HepG2 (cell line): ENCODE measurements at regions not wholly inside any gene's neighbourhood (a gene's known extent, or its start where the extent isn't known, plus 50 kb on each side); places are given as distances from the start of the nearest gene placed in this dataset.
"Not testable (repeated sequence)": the region's sequence is repeated elsewhere in the genome, so short reads cannot be mapped to it uniquely, and the experiment has no call there.

ENCODE experiments used
- CTCF ChIP-seq: sonication (generic); formaldehyde crosslinking; IDR thresholded peaks from 2 replicates; pipeline ENCODE4 v1.5.0; 2020; ENCODE audit warnings: mild to moderate bottlenecking, missing genetic modification reagents, moderate library complexity
- MAF1 ChIP-seq: sonication (generic); formaldehyde crosslinking; IDR thresholded peaks from 2 replicates; pipeline ENCODE4 v1.5.0; 2020; ENCODE audit warnings: missing genetic modification reagents, borderline replicate concordance
- MTA3 ChIP-seq: sonication (generic); formaldehyde crosslinking; IDR thresholded peaks from 2 replicates; pipeline ENCODE4 v1.4.0; 2020; ENCODE audit warnings: missing genetic modification reagents
- POLR2A ChIP-seq, 2 experiments: IDR thresholded peaks; 2 replicates each; pipeline ENCODE4 v1.6.1; 2011; ENCODE audit warnings: low read depth in 2 of 2, low read length in 2 of 2, mild to moderate bottlenecking in 1 of 2, moderate library complexity in 1 of 2; ENCODE audit not compliant: insufficient read depth in 1 of 2
- POLR2AphosphoS2 ChIP-seq: IDR thresholded peaks from 2 replicates; pipeline ENCODE4 v1.6.1; 2011; ENCODE audit warnings: low read depth, low read length, improper control_type of control experiment
- SKIL ChIP-seq: sonication (generic); formaldehyde crosslinking; IDR thresholded peaks from 2 replicates; pipeline ENCODE4 v1.8.0; 2022; ENCODE audit warnings: missing genetic modification reagents, mild to moderate bottlenecking, moderate library complexity, borderline replicate concordance
- ZBED4 ChIP-seq: sonication (generic); formaldehyde crosslinking; IDR thresholded peaks from 2 replicates; pipeline ENCODE4 v1.4.0; 2020; ENCODE audit warnings: missing genetic modification reagents, borderline replicate concordance
- ZFP36 ChIP-seq: fragments of 150-350 bp; IDR thresholded peaks from 2 replicates; pipeline ENCODE4 v1.6.1; 2018; ENCODE audit warnings: borderline replicate concordance, low read length, low read depth; ENCODE audit not compliant: partially characterized antibody
- ZNF264 ChIP-seq: sonication (generic); formaldehyde crosslinking; IDR thresholded peaks from 2 replicates; pipeline ENCODE4 v1.4.0; 2020; ENCODE audit warnings: missing genetic modification reagents
- TF ChIP-seq, protein P1 (sequence below): IDR thresholded peaks from 2 replicates; pipeline ENCODE4 v1.6.1; 2016
- TF ChIP-seq, protein P2 (sequence below): sonication (generic); formaldehyde crosslinking; IDR thresholded peaks from 2 replicates; pipeline ENCODE4 v1.4.0; 2020; ENCODE audit warnings: missing genetic modification reagents, mild to moderate bottlenecking, borderline replicate concordance

- not testable (repeated sequence) for TF ChIP-seq ZBED4 (CRISPR knock-in tag); CTCF; ZNF264 (CRISPR knock-in tag); ZFP36; POLR2AphosphoS2; MTA3 (CRISPR knock-in tag); SKIL (CRISPR knock-in tag); MAF1 (CRISPR knock-in tag); POLR2A (IDR thresholded peaks at IDR 0.05; ENCODE audit: insufficient read depth in 1 of 2, low read depth in 2 of 2, low read length in 2 of 2)
- TF ChIP-seq, protein P1, sequence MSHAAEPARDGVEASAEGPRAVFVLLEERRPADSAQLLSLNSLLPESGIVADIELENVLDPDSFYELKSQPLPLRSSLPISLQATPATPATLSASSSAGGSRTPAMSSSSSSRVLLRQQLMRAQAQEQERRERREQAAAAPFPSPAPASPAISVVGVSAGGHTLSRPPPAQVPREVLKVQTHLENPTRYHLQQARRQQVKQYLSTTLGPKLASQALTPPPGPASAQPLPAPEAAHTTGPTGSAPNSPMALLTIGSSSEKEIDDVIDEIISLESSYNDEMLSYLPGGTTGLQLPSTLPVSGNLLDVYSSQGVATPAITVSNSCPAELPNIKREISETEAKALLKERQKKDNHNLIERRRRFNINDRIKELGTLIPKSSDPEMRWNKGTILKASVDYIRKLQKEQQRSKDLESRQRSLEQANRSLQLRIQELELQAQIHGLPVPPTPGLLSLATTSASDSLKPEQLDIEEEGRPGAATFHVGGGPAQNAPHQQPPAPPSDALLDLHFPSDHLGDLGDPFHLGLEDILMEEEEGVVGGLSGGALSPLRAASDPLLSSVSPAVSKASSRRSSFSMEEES (CRISPR knock-in tag) = not testable (repeated sequence)
- TF ChIP-seq, protein P2, sequence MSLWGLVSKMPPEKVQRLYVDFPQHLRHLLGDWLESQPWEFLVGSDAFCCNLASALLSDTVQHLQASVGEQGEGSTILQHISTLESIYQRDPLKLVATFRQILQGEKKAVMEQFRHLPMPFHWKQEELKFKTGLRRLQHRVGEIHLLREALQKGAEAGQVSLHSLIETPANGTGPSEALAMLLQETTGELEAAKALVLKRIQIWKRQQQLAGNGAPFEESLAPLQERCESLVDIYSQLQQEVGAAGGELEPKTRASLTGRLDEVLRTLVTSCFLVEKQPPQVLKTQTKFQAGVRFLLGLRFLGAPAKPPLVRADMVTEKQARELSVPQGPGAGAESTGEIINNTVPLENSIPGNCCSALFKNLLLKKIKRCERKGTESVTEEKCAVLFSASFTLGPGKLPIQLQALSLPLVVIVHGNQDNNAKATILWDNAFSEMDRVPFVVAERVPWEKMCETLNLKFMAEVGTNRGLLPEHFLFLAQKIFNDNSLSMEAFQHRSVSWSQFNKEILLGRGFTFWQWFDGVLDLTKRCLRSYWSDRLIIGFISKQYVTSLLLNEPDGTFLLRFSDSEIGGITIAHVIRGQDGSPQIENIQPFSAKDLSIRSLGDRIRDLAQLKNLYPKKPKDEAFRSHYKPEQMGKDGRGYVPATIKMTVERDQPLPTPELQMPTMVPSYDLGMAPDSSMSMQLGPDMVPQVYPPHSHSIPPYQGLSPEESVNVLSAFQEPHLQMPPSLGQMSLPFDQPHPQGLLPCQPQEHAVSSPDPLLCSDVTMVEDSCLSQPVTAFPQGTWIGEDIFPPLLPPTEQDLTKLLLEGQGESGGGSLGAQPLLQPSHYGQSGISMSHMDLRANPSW = not testable (repeated sequence)
These were observed 587.1 kb downstream of the KCNT2 start for GRCh38 chr1:196021174-196021573.
